ENCODE measurements at regions not wholly inside any gene's neighbourhood (a gene's known extent, or its start where the extent isn't known, plus 50 kb on each side); places are given as distances from the start of the nearest gene placed in this dataset.

GRCh38 chr16:72286936-72287620, 115.1 kb upstream of the PMFBP1 start:
- H3K27me3 ChIP-seq, result no peaks in the 10 kb centered on the region
- no peaks in the 10 kb centered on the region for H3K36me3 ChIP-seq
- peaks cover 0 to 4% (median 0%) of the 10 kb centered on the region in 3 donors for H3K4me1 ChIP-seq
- no peak overlapping the region for H3K27ac ChIP-seq
- no peak for ATAC-seq
- TF ChIP-seq POLR2A (IDR thresholded peaks at IDR 0.05), result no peak
- no peak for TF ChIP-seq POLR2AphosphoS5 (IDR thresholded peaks at IDR 0.05)
- no peak for TF ChIP-seq EP300 (IDR thresholded peaks at IDR 0.05)
- TF ChIP-seq CTCF (IDR thresholded peaks at IDR 0.05), result no peak
- no peak overlapping the region for H3K4me3 ChIP-seq
- no peaks in the 10 kb centered on the region for H3K9me3 ChIP-seq
- WGBS, 2 donors (ENCODE audit: low coverage in 1 of 2), result 94% methylated on average over 1 to 3 of the region's 3 CpGs

GRCh38 chr16:72285728-72286127, 113.8 kb upstream of the PMFBP1 start:
- Histone ChIP-seq H3K9me3 (no peaks in the 10 kb centered on the region), H3K4me1 (no peaks in the 10 kb centered on the region), H3K27ac (no peak overlapping the region), H3K27me3 (no peaks in the 10 kb centered on the region), H3K36me3 (no peaks in the 10 kb centered on the region), H3K4me3 (no peak overlapping the region)
- no peak for ATAC-seq
- 90 to 92% methylated on average over 5 of the region's 6 CpGs for WGBS, 2 donors (ENCODE audit: low coverage in 1 of 2)
- TF ChIP-seq POLR2AphosphoS5 (IDR thresholded peaks at IDR 0.05) (no peak), CTCF (IDR thresholded peaks at IDR 0.05) (no peak), POLR2A (IDR thresholded peaks at IDR 0.05) (no peak), EP300 (IDR thresholded peaks at IDR 0.05) (no peak)

- WGBS, 2 donors (ENCODE audit: low coverage in 1 of 2), result 79 to 89% methylated on average over 3 to 4 of the region's 5 CpGs
- no peaks in the 10 kb centered on the region for H3K36me3 ChIP-seq
- no peak overlapping the region for H3K4me3 ChIP-seq
- no peaks in the 10 kb centered on the region for H3K27me3 ChIP-seq
- H3K27ac ChIP-seq, result no peak overlapping the region
- no peaks in the 10 kb centered on the region for H3K9me3 ChIP-seq
- no peak for ATAC-seq
- no peak for TF ChIP-seq CTCF (IDR thresholded peaks at IDR 0.05)
- TF ChIP-seq POLR2A (IDR thresholded peaks at IDR 0.05), result no peak
- TF ChIP-seq POLR2AphosphoS5 (IDR thresholded peaks at IDR 0.05), result no peak
- TF ChIP-seq EP300 (IDR thresholded peaks at IDR 0.05), result no peak
- no peaks in the 10 kb centered on the region for H3K4me1 ChIP-seq
Measured at GRCh38 chr16:72285324-72285723, 113.4 kb upstream of the PMFBP1 start.

- WGBS, 2 donors (ENCODE audit: low coverage in 1 of 2), result 89 to 93% methylated on average over 6 of the region's 13 CpGs
- no peak for ATAC-seq
- Histone ChIP-seq H3K4me1 (no peaks in the 10 kb centered on the region), H3K4me3 (no peak overlapping the region), H3K9me3 (no peaks in the 10 kb centered on the region), H3K27ac (no peak overlapping the region), H3K36me3 (no peaks in the 10 kb centered on the region), H3K27me3 (no peaks in the 10 kb centered on the region)
- TF ChIP-seq POLR2A (IDR thresholded peaks at IDR 0.05), result no peak
- TF ChIP-seq POLR2AphosphoS5 (IDR thresholded peaks at IDR 0.05), result no peak
- TF ChIP-seq EP300 (IDR thresholded peaks at IDR 0.05), result no peak
Measured at GRCh38 chr16:72284042-72284789, 112.3 kb upstream of the PMFBP1 start.

GRCh38 chr16:72282362-72282761, 110.4 kb upstream of the PMFBP1 start:
- Histone ChIP-seq H3K27ac (no peak overlapping the region), H3K9me3 (no peaks in the 10 kb centered on the region), H3K36me3 (no peaks in the 10 kb centered on the region), H3K4me3 (no peak overlapping the region), H3K27me3 (no peaks in the 10 kb centered on the region), H3K4me1 (no peaks in the 10 kb centered on the region)
- 43 to 50% methylated on average over 1 of the region's 1 CpG for WGBS, 2 donors (ENCODE audit: low coverage in 1 of 2)
- ATAC-seq, result no peak
- no peak for TF ChIP-seq POLR2AphosphoS5 (IDR thresholded peaks at IDR 0.05)
- TF ChIP-seq CTCF (IDR thresholded peaks at IDR 0.05), result no peak
